Choroid plexus epithelial cell (primary cell): ENCODE measurements at regions not wholly inside any gene's neighbourhood (a gene's known extent, or its start where the extent isn't known, plus 50 kb on each side); places are given as distances from the start of the nearest gene placed in this dataset.
"Not testable (repeated sequence)": the region's sequence is repeated elsewhere in the genome, so short reads cannot be mapped to it uniquely, and the experiment has no call there.

Source experiments
- DNase-seq: peaks from one replicate; pipeline ENCODE4 v3.0.0-alpha.2; 2010; ENCODE audit warnings: low read depth
- H3K4me3 ChIP-seq: 2 replicates; pipeline ENCODE4 v1.5.1; 2011; ENCODE audit warnings: low read depth, mild to moderate bottlenecking, control low read depth, low read length, moderate library complexity
- TF ChIP-seq, protein P1 (sequence below): conservative IDR thresholded peaks from 2 replicates; pipeline ENCODE4 v1.5.1; 2011; ENCODE audit warnings: low read depth, mild to moderate bottlenecking, control low read depth, inconsistent platforms, low read length, moderate library complexity

GRCh38 chr9:90515510-90515909, 127.1 kb downstream of the DIRAS2 start:
- H3K4me3 ChIP-seq, result no peak overlapping the region
- no peak for DNase-seq
- TF ChIP-seq, protein P1, sequence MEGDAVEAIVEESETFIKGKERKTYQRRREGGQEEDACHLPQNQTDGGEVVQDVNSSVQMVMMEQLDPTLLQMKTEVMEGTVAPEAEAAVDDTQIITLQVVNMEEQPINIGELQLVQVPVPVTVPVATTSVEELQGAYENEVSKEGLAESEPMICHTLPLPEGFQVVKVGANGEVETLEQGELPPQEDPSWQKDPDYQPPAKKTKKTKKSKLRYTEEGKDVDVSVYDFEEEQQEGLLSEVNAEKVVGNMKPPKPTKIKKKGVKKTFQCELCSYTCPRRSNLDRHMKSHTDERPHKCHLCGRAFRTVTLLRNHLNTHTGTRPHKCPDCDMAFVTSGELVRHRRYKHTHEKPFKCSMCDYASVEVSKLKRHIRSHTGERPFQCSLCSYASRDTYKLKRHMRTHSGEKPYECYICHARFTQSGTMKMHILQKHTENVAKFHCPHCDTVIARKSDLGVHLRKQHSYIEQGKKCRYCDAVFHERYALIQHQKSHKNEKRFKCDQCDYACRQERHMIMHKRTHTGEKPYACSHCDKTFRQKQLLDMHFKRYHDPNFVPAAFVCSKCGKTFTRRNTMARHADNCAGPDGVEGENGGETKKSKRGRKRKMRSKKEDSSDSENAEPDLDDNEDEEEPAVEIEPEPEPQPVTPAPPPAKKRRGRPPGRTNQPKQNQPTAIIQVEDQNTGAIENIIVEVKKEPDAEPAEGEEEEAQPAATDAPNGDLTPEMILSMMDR, result no peak

GRCh38 chr9:90517103-90517502, 125.5 kb downstream of the DIRAS2 start:
- TF ChIP-seq, protein P1, result no peak
- DNase-seq, result no peak
- no peak overlapping the region for H3K4me3 ChIP-seq

DNA sequence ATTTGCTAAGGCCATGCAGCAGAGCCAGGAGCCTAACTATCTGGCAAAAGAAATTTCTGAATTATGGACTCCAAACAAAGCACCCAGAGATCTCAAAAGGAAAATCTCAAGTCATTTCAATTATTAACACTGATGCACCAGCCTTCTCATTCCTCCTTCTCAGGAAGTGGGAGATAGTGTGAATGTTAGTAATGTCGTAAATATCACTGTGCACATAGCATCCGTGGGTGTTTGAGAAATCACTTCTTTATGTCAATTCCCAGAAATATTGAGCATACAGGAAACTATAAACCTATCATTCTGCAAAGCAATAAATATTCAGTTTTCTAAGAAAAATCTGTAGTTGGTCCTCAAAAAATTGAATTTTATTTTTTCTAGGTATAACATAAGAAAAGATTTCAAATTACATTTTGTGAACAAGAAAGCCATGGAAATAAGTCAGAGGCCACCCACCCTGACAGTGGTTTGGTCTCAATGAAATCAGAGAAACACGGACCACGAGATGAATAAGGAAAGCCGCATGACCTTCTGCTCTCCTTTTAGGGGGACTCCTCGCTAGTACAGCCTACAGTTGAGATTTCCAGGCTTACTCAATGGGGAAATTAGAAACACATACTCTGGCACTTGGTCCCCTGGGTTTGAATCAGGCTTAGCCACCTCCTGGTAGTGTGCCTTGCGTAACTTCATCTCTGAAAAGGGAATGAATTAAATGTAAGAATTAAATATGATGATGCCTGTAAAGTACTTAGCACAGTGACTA, 120.6 kb downstream of the DIRAS2 start:
- no peak for DNase-seq
- H3K4me3 ChIP-seq, result no peak overlapping the region
- TF ChIP-seq, protein P1, result no peak

- H3K4me3 ChIP-seq, result no peak overlapping the region
- TF ChIP-seq, protein P1, result no peak
- no peak for DNase-seq
Measured at GRCh38 chr9:90523958-90524357, 118.7 kb downstream of the DIRAS2 start.

DNA sequence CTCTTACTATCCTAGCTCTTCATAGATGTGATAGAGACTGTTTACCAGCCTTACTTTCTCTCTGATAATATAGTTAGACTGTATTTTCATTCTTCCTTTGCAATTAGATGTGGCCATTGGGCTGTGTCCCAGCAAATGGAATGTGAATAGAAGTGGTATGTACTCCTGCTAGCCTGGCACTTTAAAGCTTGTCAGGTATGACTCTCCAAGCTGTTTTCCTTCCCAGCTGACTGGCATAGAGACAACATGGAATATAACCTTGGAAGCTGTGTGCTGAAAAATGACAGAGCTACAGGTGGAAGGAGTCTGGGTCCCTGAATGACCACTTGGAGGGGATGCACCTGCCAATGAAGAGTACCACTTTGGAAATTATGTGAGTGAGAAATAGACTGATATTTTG, 116.2 kb downstream of the DIRAS2 start:
- TF ChIP-seq, protein P1, result no peak

DNA sequence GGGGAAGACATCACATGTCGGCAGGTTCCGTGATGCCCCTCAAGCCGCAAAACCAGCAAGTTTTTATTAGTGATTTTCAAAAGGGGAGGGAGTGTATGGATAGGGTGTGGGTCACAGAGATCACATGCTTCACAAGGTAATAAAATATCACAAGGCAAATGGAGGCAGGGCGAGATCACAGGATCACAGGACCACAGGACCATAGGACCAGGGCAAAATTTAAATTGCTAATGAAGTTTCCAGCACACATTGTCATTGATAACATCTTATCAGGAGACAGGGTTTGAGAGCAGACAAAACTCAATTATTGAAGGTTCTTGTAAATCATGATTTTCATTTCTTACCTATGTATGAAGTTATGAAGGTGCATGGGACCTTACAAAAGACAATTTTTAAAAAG, 106.5 kb downstream of the DIRAS2 start:
- not testable (repeated sequence) for H3K4me3 ChIP-seq, DNase-seq

More for the DNA sequence above, 116.2 kb downstream of the DIRAS2 start:
- no peak for DNase-seq
- no peak overlapping the region for H3K4me3 ChIP-seq

DNA sequence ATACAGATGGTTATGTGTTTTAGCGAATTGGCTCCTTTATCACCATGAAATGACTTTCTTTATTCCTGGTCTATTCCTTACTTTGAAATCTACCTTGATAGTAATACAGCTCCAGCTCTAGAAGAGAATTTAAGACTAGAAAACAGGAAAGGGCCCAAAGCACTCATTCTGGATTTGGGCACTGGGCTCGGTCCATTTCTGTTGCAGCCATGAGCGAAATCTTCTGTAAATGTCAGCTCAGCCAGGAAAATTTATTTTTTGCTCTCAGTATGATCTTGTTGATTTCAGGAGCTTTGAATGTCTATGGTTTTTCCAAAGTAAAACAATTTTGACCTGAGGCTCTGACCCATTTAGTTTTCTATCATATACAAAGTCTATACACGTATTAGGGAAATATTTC, 104.1 kb downstream of the DIRAS2 start:
- no peak for DNase-seq
- no peak overlapping the region for H3K4me3 ChIP-seq
- TF ChIP-seq, protein P1, result no peak
